SK-N-SH (cell line): ENCODE measurements at regions not wholly inside any gene's neighbourhood (a gene's known extent, or its start where the extent isn't known, plus 50 kb on each side); places are given as distances from the start of the nearest gene placed in this dataset.

Experiments
- CTCF ChIA-PET: fragments of 300-600, 350-600 bp; formaldehyde crosslinking; extraction: SDS; loops from one replicate; lab custom pipeline; 2021; lab: Yijun Ruan, JAX
- POLR2A ChIA-PET: fragments of 350-600 bp; sonication (Branson Sonifier 250); formaldehyde crosslinking; extraction: SDS; loops from one replicate; lab custom pipeline; 2020; ENCODE audit warnings: antibody characterized with exemption, inconsistent platforms; lab: Yijun Ruan, JAX
- DNase-seq: peaks from one replicate; pipeline ENCODE4 v3.0.0; 2012
- H2AFZ ChIP-seq: fragments of 200-600 bp; sonication (generic); 2 replicates; pipeline ENCODE4 v1.8.1; 2016; ENCODE audit warnings: antibody characterized with exemption, mild to moderate bottlenecking, low read depth
- H3F3A ChIP-seq: fragments of 200-600 bp; sonication (generic); replicated peaks from 2 replicates; pipeline ENCODE3; 2016; ENCODE audit warnings: antibody characterized with exemption, mild to moderate bottlenecking; ENCODE audit not compliant: insufficient read depth
- H3K27ac ChIP-seq, 2 experiments: fragments of 200-500 bp in 1 of 2; fragments of 200-600 bp in 1 of 2; sonication (Bioruptor generic) in 1 of 2; sonication (generic), shearing (Covaris generic) in 1 of 2; 2 replicates each; pipeline versions ENCODE4 v1.5.1 to v1.6.1; 2014 to 2016; ENCODE audit warnings: low read depth in 2 of 2, inconsistent platforms in 1 of 2, low read length in 1 of 2, mild to moderate bottlenecking in 1 of 2, mixed read lengths in 1 of 2
- H3K27me3 ChIP-seq: fragments of 200-600 bp; sonication (generic), shearing (Covaris generic); 2 replicates; pipeline ENCODE4 v1.6.1; 2016; ENCODE audit warnings: mixed run types; ENCODE audit not compliant: insufficient read depth
- H3K36me3 ChIP-seq, 2 experiments: fragments of 200-500 bp in 1 of 2; fragments of 200-600 bp in 1 of 2; sonication (Bioruptor generic) in 1 of 2; sonication (generic) in 1 of 2; replicated peaks in 1 of 2; 2 replicates each; pipeline versions ENCODE3 to v1.5.1; 2014 to 2016; ENCODE audit warnings: low read length in 1 of 2, mild to moderate bottlenecking in 1 of 2; ENCODE audit not compliant: insufficient read depth in 2 of 2, control insufficient read depth in 1 of 2
- H3K4me1 ChIP-seq, 2 experiments: fragments of 200-500 bp in 1 of 2; fragments of 200-600 bp in 1 of 2; sonication (Bioruptor generic) in 1 of 2; sonication (generic), shearing (Covaris generic) in 1 of 2; 2 replicates each; pipeline versions ENCODE4 v1.5.1 to v1.6.1; 2014 to 2016; ENCODE audit warnings: low read depth in 1 of 2, low read length in 1 of 2, mixed run types in 1 of 2; ENCODE audit not compliant: insufficient read depth in 2 of 2, control insufficient read depth in 1 of 2
- H3K4me2 ChIP-seq: fragments of 200-600 bp; sonication (generic), shearing (Covaris generic); 2 replicates; pipeline ENCODE4 v1.6.1; 2017; ENCODE audit warnings: mixed run types
- H3K4me3 ChIP-seq, 2 experiments: fragments of 200-500 bp in 1 of 2; fragments of 200-600 bp in 1 of 2; sonication (Bioruptor generic) in 1 of 2; sonication (generic), shearing (Covaris generic) in 1 of 2; 2 replicates each; pipeline versions ENCODE4 v1.5.1 to v1.8.1; 2014 to 2016; ENCODE audit warnings: low read depth in 2 of 2, inconsistent platforms in 1 of 2, low read length in 1 of 2, mild to moderate bottlenecking in 1 of 2, mixed read lengths in 1 of 2, moderate library complexity in 1 of 2
- H3K79me2 ChIP-seq: fragments of 200-600 bp; sonication (generic); 2 replicates; pipeline ENCODE4 v1.8.1; 2017; ENCODE audit warnings: mild to moderate bottlenecking; ENCODE audit not compliant: insufficient read depth
- H3K9ac ChIP-seq: fragments of 200-600 bp; sonication (generic); 2 replicates; pipeline ENCODE4 v1.6.1; 2017; ENCODE audit warnings: mixed run types
- H3K9me2 ChIP-seq: fragments of 200-600 bp; sonication (generic); 2 replicates; pipeline ENCODE4 v1.6.1; 2017; ENCODE audit warnings: mixed run types
- H3K9me3 ChIP-seq: fragments of 200-600 bp; sonication (generic); 2 replicates; pipeline ENCODE4 v1.6.1; 2017; ENCODE audit warnings: mixed run types, mild to moderate bottlenecking, moderate library complexity
- H4K20me1 ChIP-seq: fragments of 200-600 bp; sonication (generic); 2 replicates; pipeline ENCODE4 v1.6.1; 2017; ENCODE audit warnings: mild to moderate bottlenecking, mixed run types; ENCODE audit not compliant: insufficient read depth
- CTCF ChIP-seq: fragments of 200-600 bp; sonication (generic); IDR thresholded peaks from 2 replicates; pipeline ENCODE4 v1.6.1; 2017; ENCODE audit warnings: antibody characterized with exemption, mild to moderate bottlenecking, moderate library complexity
- EZH2phosphoT487 ChIP-seq: fragments of 200-600 bp; sonication (generic); IDR thresholded peaks from 2 replicates; pipeline ENCODE4 v1.6.1; 2017; ENCODE audit warnings: low read depth, mixed run types, mild to moderate bottlenecking, antibody characterized with exemption, moderate library complexity, borderline replicate concordance
- FOSL2 ChIP-seq: IDR thresholded peaks from 2 replicates; pipeline ENCODE4 v1.4.0; 2012; ENCODE audit warnings: low read depth, mild to moderate bottlenecking, moderate library complexity, borderline replicate concordance
- GATA2 ChIP-seq: sonication (generic); formaldehyde crosslinking; IDR thresholded peaks from 2 replicates; pipeline ENCODE4 v1.5.0; 2020; ENCODE audit warnings: mild to moderate bottlenecking, missing genetic modification reagents
- IRF3 ChIP-seq: fragments of 150-350 bp; IDR thresholded peaks from 2 replicates; pipeline ENCODE4 v1.6.1; 2016; ENCODE audit warnings: mild to moderate bottlenecking, low read depth, low read length
- JUND ChIP-seq: IDR thresholded peaks from 2 replicates; pipeline ENCODE4 v1.4.0; 2012
- MEF2A ChIP-seq: IDR thresholded peaks from 2 replicates; pipeline ENCODE4 v1.4.0; 2012; ENCODE audit warnings: low read depth, borderline replicate concordance
- NFIC ChIP-seq: IDR thresholded peaks from 2 replicates; pipeline ENCODE4 v1.4.0; 2012; ENCODE audit warnings: borderline replicate concordance
- NRF1 ChIP-seq: IDR thresholded peaks from 2 replicates; pipeline ENCODE4 v1.6.1; 2012; ENCODE audit warnings: low read depth, mild to moderate bottlenecking, low read length
- RAD21 ChIP-seq: IDR thresholded peaks from 2 replicates; pipeline ENCODE4 v1.6.1; 2012; ENCODE audit warnings: mild to moderate bottlenecking, low read length
- RCOR1 ChIP-seq: fragments of 150-350 bp; IDR thresholded peaks from 2 replicates; pipeline ENCODE4 v1.6.1; 2017; ENCODE audit warnings: antibody characterized with exemption, low read length
- RFX5 ChIP-seq: IDR thresholded peaks from 2 replicates; pipeline ENCODE4 v1.6.1; 2012; ENCODE audit warnings: mild to moderate bottlenecking, improper control_type of control experiment, low read length
- RXRA ChIP-seq: IDR thresholded peaks from 2 replicates; pipeline ENCODE4 v1.4.0; 2012; ENCODE audit warnings: low read depth, mild to moderate bottlenecking, borderline replicate concordance
- SIN3A ChIP-seq: IDR thresholded peaks from 2 replicates; pipeline ENCODE4 v1.6.1; 2012; ENCODE audit warnings: low read depth, mild to moderate bottlenecking, low read length, moderate library complexity, borderline replicate concordance
- SMC3 ChIP-seq: IDR thresholded peaks from 2 replicates; pipeline ENCODE4 v1.6.1; 2012; ENCODE audit warnings: low read depth, low read length, improper control_type of control experiment
- TAF1 ChIP-seq: IDR thresholded peaks from 2 replicates; pipeline ENCODE4 v1.6.1; 2012; ENCODE audit warnings: low read depth, mild to moderate bottlenecking, low read length, moderate library complexity, borderline replicate concordance
- TEAD4 ChIP-seq: IDR thresholded peaks from 2 replicates; pipeline ENCODE4 v1.4.0; 2012; ENCODE audit warnings: mild to moderate bottlenecking, borderline replicate concordance; ENCODE audit not compliant: insufficient read depth
- WGBS: methylation state at CpG from one replicate; pipeline ENCODE4 v1.1.6; 2017; ENCODE audit warnings: low lambda C conversion rate; 5-methylcytosine and 5-hydroxymethylcytosine counted together

GRCh38 chr20:48278961-48279481, 493.7 kb upstream of the SULF2 start:
- H3K4me3 ChIP-seq = no peak overlapping the region
- no peak overlapping the region for H3K4me2 ChIP-seq
- ChIA-PET CTCF (interaction anchor here (0.7 to 1.0 kb wide), 2 partner anchors 13 to 492 kb away, joined by 4 read pairs; no protein-coding TSS in a partner anchor), POLR2A (no interaction called here)
- no peaks in the 10 kb centered on the region for H3K79me2 ChIP-seq
- no peak for DNase-seq
- H3F3A ChIP-seq = peaks cover 2% of the 10 kb centered on the region
- no peaks in the 10 kb centered on the region for H3K36me3 ChIP-seq
- TF ChIP-seq FOSL2 = no peak
- TF ChIP-seq JUND = no peak
- no peak for TF ChIP-seq RCOR1
- no peak for TF ChIP-seq IRF3
- TF ChIP-seq NFIC = no peak
- no peak for TF ChIP-seq CTCF
- TF ChIP-seq TEAD4 = no peak
- no peak for TF ChIP-seq RXRA
- no peak for TF ChIP-seq EZH2phosphoT487
- no peak for TF ChIP-seq SMC3
- TF ChIP-seq RFX5 = no peak
- TF ChIP-seq RAD21 = no peak
- no peak for TF ChIP-seq GATA2 (CRISPR knock-in tag)
- no peak for TF ChIP-seq MEF2A
- TF ChIP-seq SIN3A = no peak
- TF ChIP-seq TAF1 = no peak
- no peaks in the 10 kb centered on the region for H3K9me3 ChIP-seq
- H3K27ac ChIP-seq = no peak overlapping the region
- H3K9me2 ChIP-seq = no peaks in the 10 kb centered on the region
- H3K9ac ChIP-seq = no peak overlapping the region
- H3K27me3 ChIP-seq = no peaks in the 10 kb centered on the region
- WGBS = 35% methylated on average over 2 of the region's 2 CpGs
- H4K20me1 ChIP-seq = no peaks in the 10 kb centered on the region
- H2AFZ ChIP-seq = no peak overlapping the region
- H3K4me1 ChIP-seq = peaks cover 6 to 7% of the 10 kb centered on the region in 2 experiments; a peak in 1 of 4 replicates

GRCh38 chr20:48277266-48277665, 492.0 kb upstream of the SULF2 start:
- no peaks in the 10 kb centered on the region for H3K27me3 ChIP-seq
- no peak for DNase-seq
- ChIA-PET POLR2A (no interaction called here), CTCF (interaction anchor here (1.0 kb wide), 1 partner anchor 15 kb away, joined by 3 read pairs; no protein-coding TSS in a partner anchor)
- 87% methylated on average over 2 of the region's 2 CpGs for WGBS
- H3K4me1 ChIP-seq = no peaks in the 10 kb centered on the region; a peak in 1 of 4 replicates
- H3K9ac ChIP-seq = no peak overlapping the region
- no peaks in the 10 kb centered on the region for H4K20me1 ChIP-seq
- no peak overlapping the region for H3K4me2 ChIP-seq
- no peaks in the 10 kb centered on the region for H3K79me2 ChIP-seq
- no peaks in the 10 kb centered on the region for H3F3A ChIP-seq
- no peaks in the 10 kb centered on the region for H3K36me3 ChIP-seq
- no peak overlapping the region for H3K4me3 ChIP-seq
- H2AFZ ChIP-seq = no peak overlapping the region
- H3K27ac ChIP-seq = no peak overlapping the region
- no peak for TF ChIP-seq NRF1
- H3K9me3 ChIP-seq = no peaks in the 10 kb centered on the region
- no peaks in the 10 kb centered on the region for H3K9me2 ChIP-seq
